CD4-positive, alpha-beta T cell treated with Interleukin-1 beta for 1 hour (primary cell): ENCODE measurements at regions not wholly inside any gene's neighbourhood (a gene's known extent, or its start where the extent isn't known, plus 50 kb on each side); places are given as distances from the start of the nearest gene placed in this dataset.

ENCODE experiments used
- DNase-seq, 2 donors: peaks; one replicate each; pipeline ENCODE4 v3.0.0-alpha.2; 2020 to 2022

- DNase-seq = peak in 1 of 2 donors; percentile 19
Observed at GRCh38 chr1:25100151-25100833, 132.0 kb downstream of the SYF2 start.

- peak; percentile 33 to 41 for DNase-seq
Observed at GRCh38 chr1:25099343-25099951, 132.9 kb downstream of the SYF2 start.

GRCh38 chr1:25098717-25099116, 133.6 kb downstream of the SYF2 start:
- no peak for DNase-seq

- DNase-seq = no peak
Observed at GRCh38 chr1:25096307-25097150, 135.8 kb downstream of the SYF2 start.

- DNase-seq = peak in 1 of 2 donors; percentile 39
Observed at GRCh38 chr1:25095635-25096200, 136.6 kb downstream of the SYF2 start.

- no peak for DNase-seq
Observed at GRCh38 chr1:25094995-25095394, 137.3 kb downstream of the SYF2 start.

GRCh38 chr1:25094229-25094628, 138.1 kb downstream of the SYF2 start:
- no peak for DNase-seq

- no peak for DNase-seq
Observed at GRCh38 chr1:25091658-25092057, 140.6 kb downstream of the SYF2 start.

GRCh38 chr1:25090707-25091422, 141.4 kb downstream of the SYF2 start:
- no peak for DNase-seq

- no peak for DNase-seq
Observed at GRCh38 chr1:25089772-25090171, 142.5 kb downstream of the SYF2 start.

- DNase-seq = no peak
Observed at GRCh38 chr1:25088946-25089345, 143.4 kb downstream of the SYF2 start.

GRCh38 chr1:25088180-25088701, 144.1 kb downstream of the SYF2 start:
- no peak for DNase-seq

- DNase-seq = no peak
Observed at GRCh38 chr1:25086518-25087079, 145.7 kb downstream of the SYF2 start.

GRCh38 chr1:25084407-25084806, 147.9 kb downstream of the SYF2 start:
- no peak for DNase-seq

GRCh38 chr1:25083481-25084345, 148.6 kb downstream of the SYF2 start:
- DNase-seq = no peak

GRCh38 chr1:25082995-25083394, 149.3 kb downstream of the SYF2 start:
- DNase-seq = no peak

GRCh38 chr1:25082216-25082899, 149.9 kb downstream of the SYF2 start:
- DNase-seq = no peak

GRCh38 chr1:25081496-25081895, 150.8 kb downstream of the SYF2 start:
- DNase-seq = no peak

- DNase-seq = no peak
Observed at GRCh38 chr1:25080294-25081209, 150.5 kb upstream of the RUNX3 start.
